ENCODE measurements at regions not wholly inside any gene's neighbourhood (a gene's known extent, or its start where the extent isn't known, plus 50 kb on each side); places are given as distances from the start of the nearest gene placed in this dataset.
"Not testable (repeated sequence)": the region's sequence is repeated elsewhere in the genome, so short reads cannot be mapped to it uniquely, and the experiment has no call there.

- not testable (repeated sequence) for DNase-seq
Observed at GRCh38 chr3:130151555-130151954, 69.9 kb downstream of the ALG1L2 start.

GRCh38 chr3:130153247-130153646 is 71.6 kb downstream of the ALG1L2 start:
- DNase-seq, result not testable (repeated sequence)

GRCh38 chr3:130155464-130155863 is 73.8 kb downstream of the ALG1L2 start:
- not testable (repeated sequence) for DNase-seq

- not testable (repeated sequence) for DNase-seq
Observed at GRCh38 chr3:130166856-130167255, 85.2 kb downstream of the ALG1L2 start.

GRCh38 chr3:130175195-130175594 is 93.6 kb downstream of the ALG1L2 start:
- DNase-seq, result not testable (repeated sequence)

GRCh38 chr3:130176476-130177256 is 95.0 kb downstream of the ALG1L2 start:
- DNase-seq, result not testable (repeated sequence)

- peak; percentile 31 to 32 for DNase-seq
Observed at GRCh38 chr3:130178835-130179234, 97.2 kb downstream of the ALG1L2 start.

- DNase-seq, result peak; percentile 44 to 56
Observed at GRCh38 chr3:130179353-130179970, 97.8 kb downstream of the ALG1L2 start.

- DNase-seq, result not testable (repeated sequence)
Observed at GRCh38 chr3:130182475-130182874, 100.8 kb downstream of the ALG1L2 start.

- not testable (repeated sequence) for DNase-seq
Observed at GRCh38 chr3:130183689-130184088, 102.1 kb downstream of the ALG1L2 start.

GRCh38 chr3:130184152-130185024 is 102.8 kb downstream of the ALG1L2 start:
- not testable (repeated sequence) for DNase-seq

GRCh38 chr3:130201272-130201671 is 119.6 kb downstream of the ALG1L2 start:
- DNase-seq, result not testable (repeated sequence)

- not testable (repeated sequence) for DNase-seq
Observed at GRCh38 chr3:130203633-130204032, 122.0 kb downstream of the ALG1L2 start.

- DNase-seq, result no peak
Observed at GRCh38 chr3:130227540-130227939, 117.9 kb upstream of the COL6A5 start.

- no peak for DNase-seq
Observed at GRCh38 chr3:130242850-130243569, 102.5 kb upstream of the COL6A5 start.

- no peak for DNase-seq
Observed at GRCh38 chr3:130243808-130244207, 101.7 kb upstream of the COL6A5 start.

GRCh38 chr3:130250982-130251381 is 94.5 kb upstream of the COL6A5 start:
- DNase-seq, result no peak

- DNase-seq, result no peak
Observed at GRCh38 chr3:130255442-130255841, 90.0 kb upstream of the COL6A5 start.

GRCh38 chr3:130256821-130257340 is 88.6 kb upstream of the COL6A5 start:
- no peak for DNase-seq

GRCh38 chr3:130258532-130258952 is 86.9 kb upstream of the COL6A5 start:
- DNase-seq, result no peak

- DNase-seq, result no peak
Observed at GRCh38 chr3:130259166-130259874, 86.2 kb upstream of the COL6A5 start.

- DNase-seq, result no peak
Observed at GRCh38 chr3:130260918-130261317, 84.6 kb upstream of the COL6A5 start.
